Ovary (tissue), 3 donors: ENCODE measurements at regions not wholly inside any gene's neighbourhood (a gene's known extent, or its start where the extent isn't known, plus 50 kb on each side); places are given as distances from the start of the nearest gene placed in this dataset.

ENCODE experiments used
- EP300 ChIP-seq: sonication (generic); formaldehyde crosslinking; IDR thresholded peaks from one replicate; pipeline ENCODE4 v1.6.1; 2017; ENCODE audit warnings: antibody characterized with exemption
- POLR2A ChIP-seq: fragments of 450-650 bp; IDR thresholded peaks from one replicate; pipeline ENCODE4 v1.6.1; 2017; ENCODE audit warnings: antibody characterized with exemption, mild to moderate bottlenecking, moderate library complexity
- TF ChIP-seq, protein P1 (sequence below), 3 donors: fragments of 450-650 bp in 2 of 3; fragments of 200-600 bp in 1 of 3; IDR thresholded peaks; one replicate each; pipeline versions ENCODE4 v1.5.1 to v1.8.0; 2016 to 2022; ENCODE audit warnings: antibody characterized with exemption in 3 of 3, mild to moderate bottlenecking in 1 of 3
- donor health status: DM: no; HTN: no; CAD: no.

DNA sequence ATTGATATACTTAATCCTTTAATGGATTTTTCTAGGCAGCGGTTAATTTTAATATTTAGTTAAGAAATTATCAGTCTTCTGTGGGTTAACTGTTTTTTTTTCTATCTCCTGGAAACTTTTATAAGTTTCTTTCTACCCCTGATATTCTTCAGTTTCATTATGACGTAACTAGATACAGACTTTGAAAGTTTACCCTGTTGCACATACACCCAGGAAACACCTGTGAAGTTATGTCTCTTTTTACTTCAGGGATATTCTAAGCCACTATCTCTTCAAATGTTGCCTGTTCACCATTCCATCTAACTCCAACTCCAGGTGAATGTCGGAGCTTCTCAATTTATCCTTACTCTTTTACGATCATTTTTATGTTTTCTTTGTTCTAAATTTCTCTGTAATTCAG is 329.0 kb downstream of the ICE1 start:
- TF ChIP-seq POLR2A, result no peak
- TF ChIP-seq, protein P1, sequence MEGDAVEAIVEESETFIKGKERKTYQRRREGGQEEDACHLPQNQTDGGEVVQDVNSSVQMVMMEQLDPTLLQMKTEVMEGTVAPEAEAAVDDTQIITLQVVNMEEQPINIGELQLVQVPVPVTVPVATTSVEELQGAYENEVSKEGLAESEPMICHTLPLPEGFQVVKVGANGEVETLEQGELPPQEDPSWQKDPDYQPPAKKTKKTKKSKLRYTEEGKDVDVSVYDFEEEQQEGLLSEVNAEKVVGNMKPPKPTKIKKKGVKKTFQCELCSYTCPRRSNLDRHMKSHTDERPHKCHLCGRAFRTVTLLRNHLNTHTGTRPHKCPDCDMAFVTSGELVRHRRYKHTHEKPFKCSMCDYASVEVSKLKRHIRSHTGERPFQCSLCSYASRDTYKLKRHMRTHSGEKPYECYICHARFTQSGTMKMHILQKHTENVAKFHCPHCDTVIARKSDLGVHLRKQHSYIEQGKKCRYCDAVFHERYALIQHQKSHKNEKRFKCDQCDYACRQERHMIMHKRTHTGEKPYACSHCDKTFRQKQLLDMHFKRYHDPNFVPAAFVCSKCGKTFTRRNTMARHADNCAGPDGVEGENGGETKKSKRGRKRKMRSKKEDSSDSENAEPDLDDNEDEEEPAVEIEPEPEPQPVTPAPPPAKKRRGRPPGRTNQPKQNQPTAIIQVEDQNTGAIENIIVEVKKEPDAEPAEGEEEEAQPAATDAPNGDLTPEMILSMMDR (IDR thresholded peaks at IDR 0.05), result no peak
- no peak for TF ChIP-seq EP300
